A673 (cell line): ENCODE measurements at regions not wholly inside any gene's neighbourhood (a gene's known extent, or its start where the extent isn't known, plus 50 kb on each side); places are given as distances from the start of the nearest gene placed in this dataset.

Experiments
- BruUV-seq: library from RNA; stranded (reverse); fragments of 400-500 nt; replicated peaks from 2 replicates; lab custom pipeline; 2021; lab: Mats Ljungman, UMichigan
- CTCF ChIA-PET: fragments of 300-600 bp; sonication (Branson Sonifier 250); formaldehyde crosslinking; loops from one replicate; lab custom pipeline; 2022; ENCODE audit warnings: antibody characterized with exemption; lab: Charles Lee
- POLR2A ChIA-PET: fragments of 300-600 bp; sonication (Branson Sonifier 250); formaldehyde crosslinking; loops from one replicate; lab custom pipeline; 2022; ENCODE audit warnings: antibody characterized with exemption; ENCODE audit not compliant: low non-redundant PET; lab: Charles Lee
- DNase-seq: peaks from one replicate; pipeline ENCODE4 v3.0.0-alpha.2; 2015; ENCODE audit warnings: low spot score
- H3K27ac ChIP-seq: fragments of 200-600 bp; sonication (generic); 2 replicates; pipeline ENCODE4 v1.5.1; 2016; ENCODE audit warnings: mixed run types, low read depth, mild to moderate bottlenecking, mixed read lengths, antibody characterized with exemption, low read length; ENCODE audit not compliant: poor library complexity, severe bottlenecking
- H3K27me3 ChIP-seq: fragments of 200-600 bp; sonication (generic); replicated peaks from 2 replicates; pipeline ENCODE4 v1.6.1; 2017; ENCODE audit warnings: mixed run types, low read depth, mild to moderate bottlenecking, mixed read lengths, antibody characterized with exemption, low read length; ENCODE audit not compliant: insufficient read depth, poor library complexity
- H3K36me3 ChIP-seq: fragments of 200-600 bp; sonication (generic); 2 replicates; pipeline ENCODE4 v1.6.1; 2016; ENCODE audit warnings: mixed run types, mild to moderate bottlenecking, mixed read lengths, antibody characterized with exemption, low read length; ENCODE audit not compliant: insufficient read depth, poor library complexity, severe bottlenecking
- H3K4me1 ChIP-seq: fragments of 200-600 bp; sonication (generic); 2 replicates; pipeline ENCODE4 v1.6.1; 2017; ENCODE audit warnings: mixed run types, mild to moderate bottlenecking, mixed read lengths, antibody characterized with exemption, low read length; ENCODE audit not compliant: insufficient read depth, poor library complexity, severe bottlenecking
- H3K4me3 ChIP-seq: fragments of 200-600 bp; sonication (generic); 2 replicates; pipeline ENCODE4 v1.5.1; 2016; ENCODE audit warnings: low read depth, mixed run types, mild to moderate bottlenecking, mixed read lengths, low read length; ENCODE audit not compliant: poor library complexity, severe bottlenecking
- H3K9me3 ChIP-seq: fragments of 200-600 bp; sonication (generic); 2 replicates; pipeline ENCODE4 v1.6.1; 2016; ENCODE audit warnings: mixed run types, low read depth, mild to moderate bottlenecking, mixed read lengths, antibody characterized with exemption, low read length; ENCODE audit not compliant: poor library complexity, severe bottlenecking
- EZH2 ChIP-seq: fragments of 200-600 bp; sonication (generic); IDR thresholded peaks from 2 replicates; pipeline ENCODE4 v1.6.1; 2017; ENCODE audit warnings: borderline replicate concordance, low read depth, mild to moderate bottlenecking, mixed read lengths, antibody characterized with exemption, low read length; ENCODE audit not compliant: poor library complexity, severe bottlenecking
- intact Hi-C: fragments of 100-400 bp; cut with micrococcal nuclease; formaldehyde crosslinking; loops from one replicate; pipeline ENCODE4 v1.10.0; 2022; ENCODE audit not compliant: unreplicated experiment
- TF ChIP-seq, protein P1 (sequence below): fragments of 300-800, 200-600 bp; sonication (generic); conservative IDR thresholded peaks from 2 replicates; pipeline ENCODE4 v1.5.1; 2017; ENCODE audit warnings: low read depth, mild to moderate bottlenecking, antibody characterized with exemption, low read length, moderate library complexity, mixed read lengths

DNA sequence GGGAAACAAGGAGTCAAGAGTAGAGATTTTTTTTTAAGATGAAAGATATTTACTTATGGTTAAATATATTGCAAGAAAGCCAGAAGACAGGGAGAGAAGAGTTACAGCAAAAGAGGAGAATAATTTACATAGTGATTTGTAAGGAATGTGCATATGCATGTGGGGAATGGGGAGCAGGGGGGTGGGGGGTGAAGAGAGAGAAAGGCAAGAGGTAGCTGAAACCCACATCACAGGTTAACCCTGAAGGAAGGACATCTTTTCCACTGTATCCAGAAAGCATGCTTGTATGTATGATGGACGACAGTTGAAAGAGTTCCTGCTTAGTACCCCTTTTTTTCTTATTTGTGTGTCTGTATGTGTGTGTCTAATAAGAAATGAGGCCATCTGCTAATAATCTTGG is 371.9 kb downstream of the RAD51AP2 start:
- intact Hi-C loops = no loop called here
- no peaks in the 10 kb centered on the region for H3K9me3 ChIP-seq
- BruUV-seq = no TSS peak
- H3K4me3 ChIP-seq = no peak overlapping the region
- H3K27me3 ChIP-seq = peaks cover 12% of the 10 kb centered on the region
- no peaks in the 10 kb centered on the region for H3K36me3 ChIP-seq
- POLR2A ChIA-PET = no interaction called here
- no peaks in the 10 kb centered on the region for H3K4me1 ChIP-seq
- TF ChIP-seq, protein P1, sequence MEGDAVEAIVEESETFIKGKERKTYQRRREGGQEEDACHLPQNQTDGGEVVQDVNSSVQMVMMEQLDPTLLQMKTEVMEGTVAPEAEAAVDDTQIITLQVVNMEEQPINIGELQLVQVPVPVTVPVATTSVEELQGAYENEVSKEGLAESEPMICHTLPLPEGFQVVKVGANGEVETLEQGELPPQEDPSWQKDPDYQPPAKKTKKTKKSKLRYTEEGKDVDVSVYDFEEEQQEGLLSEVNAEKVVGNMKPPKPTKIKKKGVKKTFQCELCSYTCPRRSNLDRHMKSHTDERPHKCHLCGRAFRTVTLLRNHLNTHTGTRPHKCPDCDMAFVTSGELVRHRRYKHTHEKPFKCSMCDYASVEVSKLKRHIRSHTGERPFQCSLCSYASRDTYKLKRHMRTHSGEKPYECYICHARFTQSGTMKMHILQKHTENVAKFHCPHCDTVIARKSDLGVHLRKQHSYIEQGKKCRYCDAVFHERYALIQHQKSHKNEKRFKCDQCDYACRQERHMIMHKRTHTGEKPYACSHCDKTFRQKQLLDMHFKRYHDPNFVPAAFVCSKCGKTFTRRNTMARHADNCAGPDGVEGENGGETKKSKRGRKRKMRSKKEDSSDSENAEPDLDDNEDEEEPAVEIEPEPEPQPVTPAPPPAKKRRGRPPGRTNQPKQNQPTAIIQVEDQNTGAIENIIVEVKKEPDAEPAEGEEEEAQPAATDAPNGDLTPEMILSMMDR = no peak
- TF ChIP-seq EZH2 = no peak
- no peak for DNase-seq
- no peak overlapping the region for H3K27ac ChIP-seq
- CTCF ChIA-PET = no interaction called here

DNA sequence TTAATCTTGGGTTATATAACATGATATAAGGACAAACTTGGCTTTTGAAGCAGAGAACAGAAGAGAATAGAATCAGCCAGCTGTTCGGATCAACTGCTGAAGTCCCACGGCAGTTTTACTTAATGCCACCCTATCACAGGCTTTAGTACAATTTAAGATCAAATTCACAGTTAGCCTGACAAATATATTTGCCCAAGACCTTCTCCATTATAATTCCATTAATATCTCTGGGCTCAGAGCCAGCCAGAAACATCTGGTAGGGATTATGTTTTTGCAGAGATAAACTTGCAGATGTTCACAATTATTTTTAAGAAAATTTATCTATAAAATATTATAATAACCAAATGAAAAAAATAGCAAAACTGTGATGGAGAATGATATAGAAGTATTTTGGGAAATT is 381.4 kb downstream of the RAD51AP2 start:
- BruUV-seq = no TSS peak
- CTCF ChIA-PET = no interaction called here

DNA sequence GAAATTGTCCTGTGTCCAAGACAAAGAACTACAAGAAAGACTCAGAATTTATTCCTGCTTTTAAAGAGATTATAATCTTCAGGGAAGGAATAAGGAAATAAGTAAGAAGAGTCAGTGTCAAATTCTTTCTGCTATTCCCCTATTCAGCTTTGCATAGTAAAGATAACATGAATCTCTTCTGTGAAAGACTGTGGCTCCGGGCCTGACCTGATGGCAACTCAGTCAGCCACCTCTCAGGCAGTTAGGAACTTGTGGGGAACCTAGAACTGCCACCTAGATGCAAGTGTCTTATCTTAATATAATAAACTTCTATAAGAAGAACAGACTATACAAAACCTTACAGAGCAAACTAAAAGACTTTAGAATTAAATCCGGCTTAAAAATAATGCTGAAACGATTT is 382.0 kb downstream of the RAD51AP2 start:
- CTCF ChIA-PET = no interaction called here
- H3K27me3 ChIP-seq = peaks cover 9% of the 10 kb centered on the region
- no peak overlapping the region for H3K27ac ChIP-seq
- BruUV-seq = no TSS peak
- H3K36me3 ChIP-seq = no peaks in the 10 kb centered on the region
- DNase-seq = no peak
- H3K4me1 ChIP-seq = no peaks in the 10 kb centered on the region
- no peaks in the 10 kb centered on the region for H3K9me3 ChIP-seq
- intact Hi-C loops = no loop called here
- POLR2A ChIA-PET = no interaction called here
- H3K4me3 ChIP-seq = no peak overlapping the region
- TF ChIP-seq, protein P1 = no peak
- TF ChIP-seq EZH2 = no peak

More for the DNA sequence above, 381.4 kb downstream of the RAD51AP2 start:
- intact Hi-C loops = no loop called here
- H3K27ac ChIP-seq = no peak overlapping the region
- H3K27me3 ChIP-seq = peaks cover 15% of the 10 kb centered on the region
- DNase-seq = peak; percentile 15
- TF ChIP-seq, protein P1 = no peak
- no peak for TF ChIP-seq EZH2
- no peaks in the 10 kb centered on the region for H3K36me3 ChIP-seq
- no peaks in the 10 kb centered on the region for H3K4me1 ChIP-seq
- no peak overlapping the region for H3K4me3 ChIP-seq
- H3K9me3 ChIP-seq = no peaks in the 10 kb centered on the region
- POLR2A ChIA-PET = no interaction called here
